ENCODE measurements at regions not wholly inside any gene's neighbourhood (a gene's known extent, or its start where the extent isn't known, plus 50 kb on each side); places are given as distances from the start of the nearest gene placed in this dataset.

- no peak for TF ChIP-seq CTCF (IDR thresholded peaks at IDR 0.05)
- no peak for TF ChIP-seq POLR2A (IDR thresholded peaks at IDR 0.05)
These were observed 477.5 kb upstream of the MPDZ start for GRCh38 chr9:13756943-13757342.

All from uterus (tissue), 2 donors.